ENCODE measurements at regions not wholly inside any gene's neighbourhood (a gene's known extent, or its start where the extent isn't known, plus 50 kb on each side); places are given as distances from the start of the nearest gene placed in this dataset.

- no peak for DNase-seq (ENCODE audit: low read depth in 1 of 2, low spot score in 1 of 2)
These were observed 55.5 kb upstream of the PCDH18 start for GRCh38 chr4:137587796-137588195.

GRCh38 chr4:137583671-137584070, 51.4 kb upstream of the PCDH18 start:
- DNase-seq (ENCODE audit: low read depth in 1 of 2, low spot score in 1 of 2), result no peak

Measured in activated CD4-positive, alpha-beta T cell treated with anti-CD3 and anti-CD28 coated beads, Interleukin-2, amount 50 U/mL, for 24 hours (primary cell).